ENCODE measurements at regions not wholly inside any gene's neighbourhood (a gene's known extent, or its start where the extent isn't known, plus 50 kb on each side); places are given as distances from the start of the nearest gene placed in this dataset.

- TF ChIP-seq TAF1 (IDR thresholded peaks at IDR 0.05; ENCODE audit: low read depth, low read length), result no peak
- no peak for TF ChIP-seq CHD1 (IDR thresholded peaks at IDR 0.05; ENCODE audit: low read depth, low read length)
- TF ChIP-seq MAX (IDR thresholded peaks at IDR 0.05), result no peak
- TF ChIP-seq POLR2A (IDR thresholded peaks at IDR 0.05; ENCODE audit: control extremely low read depth in 1 of 2, low read depth in 2 of 2, low read length in 2 of 2), result no peak
- TF ChIP-seq CEBPB (IDR thresholded peaks at IDR 0.05; ENCODE audit: low read depth, low read length), result no peak
- no peak for TF ChIP-seq SIN3A (conservative IDR thresholded peaks at IDR 0.05 in 1 of 2, IDR thresholded peaks at IDR 0.05 in 1 of 2; ENCODE audit: low read depth in 1 of 2, low read length in 2 of 2)
- TF ChIP-seq SP1 (IDR thresholded peaks at IDR 0.05; ENCODE audit: low read depth, low read length), result no peak
Observed at GRCh38 chr2:194260185-194260584, 1396.8 kb upstream of the SLC39A10 start.
